Hepatocyte (in vitro differentiated cells): ENCODE measurements at regions not wholly inside any gene's neighbourhood (a gene's known extent, or its start where the extent isn't known, plus 50 kb on each side); places are given as distances from the start of the nearest gene placed in this dataset.

ENCODE experiments used
- DNase-seq: peaks from one replicate; pipeline ENCODE4 v3.0.0-alpha.2; 2016; ENCODE audit warnings: low spot score
- H2AFZ ChIP-seq: fragments of 200-600 bp; sonication (generic); 2 replicates; pipeline ENCODE4 v1.6.0; 2016; ENCODE audit warnings: antibody characterized with exemption, mild to moderate bottlenecking
- H3K27ac ChIP-seq: fragments of 200-600 bp; sonication (generic); 2 replicates; pipeline ENCODE4 v1.5.1; 2016; ENCODE audit warnings: mild to moderate bottlenecking
- H3K27me3 ChIP-seq: fragments of 200-600 bp; sonication (generic); 2 replicates; pipeline ENCODE4 v1.6.1; 2016
- H3K36me3 ChIP-seq: fragments of 200-600 bp; sonication (generic); replicated peaks from 2 replicates; pipeline ENCODE4 v1.5.1; 2016; ENCODE audit warnings: low read depth; ENCODE audit not compliant: insufficient read depth
- H3K4me1 ChIP-seq: fragments of 200-600 bp; sonication (generic); 2 replicates; pipeline ENCODE4 v1.5.1; 2016; ENCODE audit warnings: mild to moderate bottlenecking, moderate library complexity; ENCODE audit not compliant: insufficient read depth
- H3K4me2 ChIP-seq: fragments of 200-600 bp; sonication (generic); 2 replicates; pipeline ENCODE4 v1.6.0; 2016
- H3K4me3 ChIP-seq: fragments of 200-600 bp; sonication (generic); 2 replicates; pipeline ENCODE4 v1.5.1; 2016; ENCODE audit warnings: mild to moderate bottlenecking
- H3K79me2 ChIP-seq: fragments of 200-600 bp; sonication (generic); 2 replicates; pipeline ENCODE4 v1.6.0; 2017; ENCODE audit warnings: mild to moderate bottlenecking
- H3K9me2 ChIP-seq: fragments of 200-600 bp; sonication (generic); replicated peaks from 2 replicates; pipeline ENCODE4 v1.6.0; 2017; ENCODE audit warnings: mild to moderate bottlenecking; ENCODE audit not compliant: insufficient read depth
- H3K9me3 ChIP-seq: fragments of 200-600 bp; sonication (generic); 2 replicates; pipeline ENCODE4 v1.5.1; 2016; ENCODE audit warnings: low read depth, mild to moderate bottlenecking
- H4K20me1 ChIP-seq: fragments of 200-600 bp; sonication (generic); 2 replicates; pipeline ENCODE4 v1.6.0; 2016; ENCODE audit warnings: mild to moderate bottlenecking; ENCODE audit not compliant: insufficient read depth, poor library complexity, severe bottlenecking
- EZH2 ChIP-seq: fragments of 200-600 bp; sonication (generic); IDR thresholded peaks from 2 replicates; pipeline ENCODE4 v1.6.1; 2016; ENCODE audit warnings: antibody characterized with exemption, mild to moderate bottlenecking, borderline replicate concordance
- EZH2phosphoT487 ChIP-seq: fragments of 200-600 bp; sonication (generic); IDR thresholded peaks from one replicate; pipeline ENCODE4 v1.6.1; 2018; ENCODE audit warnings: antibody characterized with exemption, mild to moderate bottlenecking, low read depth, moderate library complexity; ENCODE audit not compliant: unreplicated experiment, severe bottlenecking
- WGBS: methylation state at CpG from one replicate; pipeline ENCODE4 v1.1.6; 2016; ENCODE audit warnings: low lambda C conversion rate; ENCODE audit errors: missing lambda C conversion rate; 5-methylcytosine and 5-hydroxymethylcytosine counted together
- TF ChIP-seq, protein P1 (sequence below): fragments of 200-600 bp; sonication (generic); IDR thresholded peaks from 2 replicates; pipeline ENCODE4 v1.5.1; 2016; ENCODE audit warnings: antibody characterized with exemption, mild to moderate bottlenecking; ENCODE audit not compliant: poor library complexity

DNA sequence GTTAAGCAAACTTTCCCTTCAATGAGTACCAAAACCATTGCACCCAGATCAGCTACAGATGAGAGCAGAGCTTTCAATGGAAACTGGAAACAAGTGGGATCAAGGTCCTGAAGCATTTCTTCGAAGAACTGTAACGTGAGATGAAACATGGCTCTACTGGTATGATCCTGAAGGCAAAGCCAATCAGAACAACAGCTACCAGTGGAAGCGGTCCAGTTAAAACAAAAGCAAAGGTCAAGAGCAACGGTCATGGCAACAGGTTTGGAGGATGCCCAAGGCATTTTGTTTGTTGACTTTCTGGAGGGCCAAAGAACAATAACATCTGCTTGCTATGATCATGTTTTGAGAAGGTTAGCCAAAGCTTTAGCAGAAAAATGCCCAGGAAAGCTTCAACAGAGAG is 137.9 kb upstream of the CPSF6 start:
- peaks cover 5% of the 10 kb centered on the region for H3K4me1 ChIP-seq
- no peak overlapping the region for H3K4me3 ChIP-seq
- 84% methylated on average over 4 of the region's 4 CpGs for WGBS
- no peaks in the 10 kb centered on the region for H3K79me2 ChIP-seq
- H3K27ac ChIP-seq, result no peak overlapping the region
- no peak for DNase-seq
- no peaks in the 10 kb centered on the region for H3K9me2 ChIP-seq
- no peaks in the 10 kb centered on the region for H3K27me3 ChIP-seq
- no peaks in the 10 kb centered on the region for H3K36me3 ChIP-seq
- H2AFZ ChIP-seq, result no peak overlapping the region
- H3K9me3 ChIP-seq, result no peaks in the 10 kb centered on the region
- TF ChIP-seq EZH2 (no peak), EZH2phosphoT487 (no peak)
- TF ChIP-seq, protein P1, sequence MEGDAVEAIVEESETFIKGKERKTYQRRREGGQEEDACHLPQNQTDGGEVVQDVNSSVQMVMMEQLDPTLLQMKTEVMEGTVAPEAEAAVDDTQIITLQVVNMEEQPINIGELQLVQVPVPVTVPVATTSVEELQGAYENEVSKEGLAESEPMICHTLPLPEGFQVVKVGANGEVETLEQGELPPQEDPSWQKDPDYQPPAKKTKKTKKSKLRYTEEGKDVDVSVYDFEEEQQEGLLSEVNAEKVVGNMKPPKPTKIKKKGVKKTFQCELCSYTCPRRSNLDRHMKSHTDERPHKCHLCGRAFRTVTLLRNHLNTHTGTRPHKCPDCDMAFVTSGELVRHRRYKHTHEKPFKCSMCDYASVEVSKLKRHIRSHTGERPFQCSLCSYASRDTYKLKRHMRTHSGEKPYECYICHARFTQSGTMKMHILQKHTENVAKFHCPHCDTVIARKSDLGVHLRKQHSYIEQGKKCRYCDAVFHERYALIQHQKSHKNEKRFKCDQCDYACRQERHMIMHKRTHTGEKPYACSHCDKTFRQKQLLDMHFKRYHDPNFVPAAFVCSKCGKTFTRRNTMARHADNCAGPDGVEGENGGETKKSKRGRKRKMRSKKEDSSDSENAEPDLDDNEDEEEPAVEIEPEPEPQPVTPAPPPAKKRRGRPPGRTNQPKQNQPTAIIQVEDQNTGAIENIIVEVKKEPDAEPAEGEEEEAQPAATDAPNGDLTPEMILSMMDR, result no peak
- H3K4me2 ChIP-seq, result no peak overlapping the region
- no peaks in the 10 kb centered on the region for H4K20me1 ChIP-seq

DNA sequence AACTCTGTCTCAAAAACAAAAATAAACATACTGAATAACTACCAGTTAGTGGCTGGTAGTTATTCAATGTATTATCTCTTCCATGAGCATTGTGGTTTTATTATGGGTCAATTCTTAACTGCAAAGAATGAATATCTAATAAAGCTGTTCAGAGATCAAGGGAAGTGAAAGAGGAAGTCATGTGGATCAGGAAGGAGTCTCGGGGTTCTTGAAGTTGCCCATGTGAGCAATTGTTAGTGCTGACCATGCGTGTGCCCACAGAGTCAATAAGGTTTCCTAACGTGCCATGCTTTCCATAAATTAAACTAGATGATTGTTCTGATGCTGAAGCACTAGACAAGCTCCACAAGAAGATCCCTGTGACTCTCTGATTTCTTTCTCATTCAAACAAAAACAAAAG is 136.5 kb upstream of the CPSF6 start:
- no peak overlapping the region for H3K27ac ChIP-seq
- TF ChIP-seq EZH2phosphoT487, result no peak
- TF ChIP-seq, protein P1, result no peak
- no peak for TF ChIP-seq EZH2
- H3K4me3 ChIP-seq, result no peak overlapping the region
- no peaks in the 10 kb centered on the region for H3K27me3 ChIP-seq
- no peak for DNase-seq
- peaks cover 5% of the 10 kb centered on the region for H3K4me1 ChIP-seq
- H2AFZ ChIP-seq, result no peak overlapping the region
- H3K79me2 ChIP-seq, result no peaks in the 10 kb centered on the region
- H4K20me1 ChIP-seq, result no peaks in the 10 kb centered on the region
- H3K4me2 ChIP-seq, result no peak overlapping the region
- no peaks in the 10 kb centered on the region for H3K9me3 ChIP-seq
- WGBS, result 96% methylated on average over 3 of the region's 3 CpGs
- no peaks in the 10 kb centered on the region for H3K36me3 ChIP-seq
- H3K9me2 ChIP-seq, result no peaks in the 10 kb centered on the region

DNA sequence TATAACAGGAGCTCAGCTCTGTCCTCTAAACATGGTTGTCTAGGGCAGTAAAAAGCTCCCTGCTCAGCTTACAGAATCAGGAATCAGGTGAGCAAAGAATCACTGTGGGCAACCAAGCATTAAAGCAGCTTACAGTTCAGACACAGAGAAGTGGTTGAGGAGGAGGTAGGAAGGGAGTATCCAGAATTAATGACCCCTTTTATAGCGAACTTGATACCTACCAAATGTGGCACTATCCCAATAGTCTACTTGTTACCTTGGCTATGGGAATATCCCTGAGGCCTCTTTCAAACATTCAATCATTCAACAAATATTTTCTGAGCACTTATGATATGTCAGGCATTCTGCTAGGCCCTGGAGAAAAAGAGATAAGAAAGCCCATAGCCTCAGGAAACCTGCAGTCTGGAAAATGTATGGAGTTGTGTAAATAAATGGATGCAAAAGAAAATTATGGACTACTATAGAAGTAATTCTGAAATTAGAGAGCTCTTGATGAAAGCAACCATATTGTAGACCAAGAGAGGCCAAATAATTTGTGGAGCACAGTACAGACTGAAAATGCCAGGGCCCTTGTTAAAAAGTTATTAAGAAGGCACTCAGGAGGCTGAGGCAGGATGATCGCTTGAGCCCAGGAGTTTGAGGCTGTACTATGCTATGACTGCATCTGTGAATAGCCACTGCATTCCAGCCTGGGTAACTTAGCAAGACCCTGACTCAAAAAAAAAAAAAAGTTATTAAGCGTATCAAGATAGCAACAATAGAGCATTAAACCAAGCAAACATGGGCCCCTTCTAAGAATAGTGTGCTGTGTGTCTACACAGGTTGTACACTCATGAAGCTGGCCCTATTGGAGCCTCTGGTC is 134.0 kb upstream of the CPSF6 start:
- Histone ChIP-seq H3K4me2 (no peak overlapping the region), H4K20me1 (no peaks in the 10 kb centered on the region), H3K27me3 (no peaks in the 10 kb centered on the region), H3K9me3 (no peaks in the 10 kb centered on the region), H3K27ac (peak overlapping the region; percentile 42), H3K4me3 (no peak overlapping the region), H3K36me3 (no peaks in the 10 kb centered on the region), H3K4me1 (peaks cover 10% of the 10 kb centered on the region), H2AFZ (no peak overlapping the region), H3K79me2 (no peaks in the 10 kb centered on the region), H3K9me2 (no peaks in the 10 kb centered on the region)
- 75% methylated on average over 3 of the region's 3 CpGs for WGBS
- TF ChIP-seq, protein P1, result no peak
- TF ChIP-seq EZH2phosphoT487 (no peak), EZH2 (no peak)
- no peak for DNase-seq
